Thoracic aorta (tissue), 2 donors: ENCODE measurements at regions not wholly inside any gene's neighbourhood (a gene's known extent, or its start where the extent isn't known, plus 50 kb on each side); places are given as distances from the start of the nearest gene placed in this dataset.

Experiments
- ATAC-seq: fragments of 150-250 bp; one replicate; pipeline ENCODE4 v1.8.0; 2017; ENCODE audit warnings: low read depth; ENCODE audit not compliant: insufficient number of reproducible peaks, low FRiP score
- DNase-seq: peaks from one replicate; pipeline ENCODE4 v3.0.0-alpha.2; 2020; ENCODE audit warnings: low spot score
- H3K27ac ChIP-seq, 2 donors: fragments of 200-600 bp; sonication (generic); 1 replicate in 1 of 2; 2 replicates in 1 of 2; pipeline ENCODE4 v1.5.1; 2016; ENCODE audit warnings: mild to moderate bottlenecking in 2 of 2, moderate library complexity in 2 of 2
- H3K27me3 ChIP-seq: fragments of 200-600 bp; sonication (generic); replicated peaks from 2 replicates; pipeline ENCODE4 v1.6.0; 2016; ENCODE audit warnings: mild to moderate bottlenecking; ENCODE audit not compliant: insufficient read depth
- H3K36me3 ChIP-seq: fragments of 200-600 bp; sonication (generic); one replicate; pipeline ENCODE4 v1.5.1; 2016
- H3K4me1 ChIP-seq, 2 donors: fragments of 200-600 bp; sonication (generic); 1 replicate in 1 of 2; 2 replicates in 1 of 2; pipeline versions ENCODE4 v1.5.1 to v1.6.0; 2016; ENCODE audit warnings: low read depth in 2 of 2, mild to moderate bottlenecking in 1 of 2; ENCODE audit not compliant: control insufficient read depth in 1 of 2
- H3K4me3 ChIP-seq: fragments of 200-600 bp; sonication (generic); 2 replicates; pipeline ENCODE4 v1.5.1; 2016; ENCODE audit warnings: mild to moderate bottlenecking
- H3K9me3 ChIP-seq: fragments of 200-600 bp; sonication (generic); 2 replicates; pipeline ENCODE4 v1.5.1; 2016
- CTCF ChIP-seq: fragments of 200-600 bp; sonication (generic); IDR thresholded peaks from one replicate; pipeline ENCODE4 v1.5.1; 2019; ENCODE audit warnings: antibody characterized with exemption

- TF ChIP-seq CTCF = no peak
- no peak overlapping the region for H3K27ac ChIP-seq
- ATAC-seq (no peak), DNase-seq (no peak)
- no peaks in the 10 kb centered on the region for H3K27me3 ChIP-seq
- no peaks in the 10 kb centered on the region for H3K9me3 ChIP-seq
- no peaks in the 10 kb centered on the region for H3K36me3 ChIP-seq
- no peaks in the 10 kb centered on the region for H3K4me1 ChIP-seq
- no peak overlapping the region for H3K4me3 ChIP-seq
These were observed 1453.3 kb downstream of the PCDH18 start for GRCh38 chr4:136078976-136079375.

- no peak for DNase-seq
- no peaks in the 10 kb centered on the region for H3K36me3 ChIP-seq
- TF ChIP-seq CTCF = no peak
- no peak overlapping the region for H3K27ac ChIP-seq
- no peaks in the 10 kb centered on the region for H3K27me3 ChIP-seq
- H3K4me3 ChIP-seq = no peak overlapping the region
- H3K9me3 ChIP-seq = no peaks in the 10 kb centered on the region
- ATAC-seq = no peak
- H3K4me1 ChIP-seq = no peaks in the 10 kb centered on the region
These were observed 1475.5 kb downstream of the PCDH18 start for GRCh38 chr4:136056748-136057147.

GRCh38 chr4:136055360-136055759, 1476.9 kb downstream of the PCDH18 start:
- Histone ChIP-seq H3K9me3 (no peaks in the 10 kb centered on the region), H3K27me3 (no peaks in the 10 kb centered on the region), H3K4me3 (no peak overlapping the region), H3K4me1 (no peaks in the 10 kb centered on the region), H3K27ac (no peak overlapping the region), H3K36me3 (no peaks in the 10 kb centered on the region)
- no peak for TF ChIP-seq CTCF
- DNase-seq (no peak), ATAC-seq (no peak)

DNA sequence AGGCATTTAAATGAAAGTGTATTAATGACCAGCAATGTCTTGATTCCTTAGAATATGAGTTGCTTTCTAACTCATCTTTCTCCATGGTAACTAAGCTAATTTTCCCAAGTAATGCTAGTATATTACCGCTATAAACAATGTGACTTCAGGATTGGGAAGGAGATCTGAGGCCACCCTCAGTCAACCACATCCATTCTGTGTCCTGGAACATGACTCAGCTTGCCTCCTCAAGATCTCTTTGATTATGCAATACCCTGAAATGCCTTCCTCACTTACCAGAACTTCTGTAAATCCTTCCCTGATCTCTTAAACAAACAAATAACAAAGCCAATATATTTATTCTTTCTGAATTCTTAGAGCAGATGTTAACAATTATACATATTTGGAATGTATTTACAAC, 1495.5 kb downstream of the PCDH18 start:
- H3K36me3 ChIP-seq = no peaks in the 10 kb centered on the region
- TF ChIP-seq CTCF = no peak
- DNase-seq = no peak

DNA sequence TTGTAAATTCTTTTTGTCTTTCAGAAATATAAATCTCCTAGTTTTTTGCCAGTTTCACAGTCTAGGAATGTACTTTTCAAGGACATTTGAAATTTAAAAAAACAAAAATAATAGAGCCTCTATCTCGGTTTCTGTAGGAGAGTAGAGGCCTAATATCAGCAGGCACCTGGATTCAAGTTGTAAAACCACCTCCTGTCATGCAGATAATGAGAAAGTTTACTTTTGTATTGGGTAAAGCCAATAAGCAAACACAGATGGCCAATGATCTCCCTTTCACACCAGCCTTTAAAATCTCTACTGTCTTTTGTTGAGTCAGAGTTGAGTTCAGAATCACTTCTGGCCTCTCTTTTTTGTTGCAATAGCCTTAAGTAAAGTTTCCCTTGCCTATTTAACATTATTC, 1499.9 kb downstream of the PCDH18 start:
- H3K27ac ChIP-seq = no peak overlapping the region
- no peak overlapping the region for H3K4me3 ChIP-seq
- peaks cover 5% of the 10 kb centered on the region for H3K9me3 ChIP-seq
- H3K36me3 ChIP-seq = no peaks in the 10 kb centered on the region
- no peaks in the 10 kb centered on the region for H3K4me1 ChIP-seq
- DNase-seq (no peak), ATAC-seq (no peak)
- no peaks in the 10 kb centered on the region for H3K27me3 ChIP-seq
- no peak for TF ChIP-seq CTCF

More for the DNA sequence above, 1495.5 kb downstream of the PCDH18 start:
- Histone ChIP-seq H3K27me3 (no peaks in the 10 kb centered on the region), H3K4me1 (no peaks in the 10 kb centered on the region), H3K27ac (no peak overlapping the region), H3K9me3 (no peaks in the 10 kb centered on the region), H3K4me3 (no peak overlapping the region)
- ATAC-seq = no peak
